DND-41 (cell line): ENCODE measurements at regions not wholly inside any gene's neighbourhood (a gene's known extent, or its start where the extent isn't known, plus 50 kb on each side); places are given as distances from the start of the nearest gene placed in this dataset.

Experiments used
- ATAC-seq: fragments of 200-7000 bp; cut with Tn5 transposase; 3 replicates; pipeline ENCODE4 v1.9.1; 2021; ENCODE audit warnings: low read depth; ENCODE audit not compliant: insufficient read depth
- DNase-seq: peaks from one replicate; pipeline ENCODE4 v3.0.0-alpha.2; 2020
- H2AFZ ChIP-seq: 2 replicates; pipeline ENCODE4 v1.6.0; 2012; ENCODE audit warnings: low read depth, low read length
- H3K27ac ChIP-seq: 2 replicates; pipeline ENCODE4 v1.5.1; 2012; ENCODE audit warnings: low read length, inconsistent platforms
- H3K27me3 ChIP-seq: fragments of 200-600 bp; sonication (generic); 2 replicates; pipeline ENCODE4 v1.6.0; 2012; ENCODE audit warnings: low read length, mild to moderate bottlenecking, inconsistent platforms; ENCODE audit not compliant: insufficient read depth, poor library complexity
- H3K36me3 ChIP-seq: 2 replicates; pipeline ENCODE4 v1.5.1; 2012; ENCODE audit warnings: low read length, inconsistent platforms; ENCODE audit not compliant: insufficient read depth
- H3K4me1 ChIP-seq: 2 replicates; pipeline ENCODE4 v1.5.1; 2012; ENCODE audit warnings: mild to moderate bottlenecking, low read length; ENCODE audit not compliant: insufficient read depth
- H3K4me2 ChIP-seq: 2 replicates; pipeline ENCODE4 v1.6.0; 2012; ENCODE audit warnings: mild to moderate bottlenecking, moderate library complexity, low read length, inconsistent platforms; ENCODE audit not compliant: insufficient read depth
- H3K4me3 ChIP-seq, 2 experiments: fragments of 200-600 bp in 1 of 2; shearing (Covaris generic) in 1 of 2; 2 replicates each; pipeline ENCODE4 v1.5.1; 2012 to 2016; ENCODE audit warnings: inconsistent platforms in 2 of 2, low read length in 2 of 2, mild to moderate bottlenecking in 2 of 2, low read depth in 1 of 2, moderate library complexity in 1 of 2
- H3K79me2 ChIP-seq: 2 replicates; pipeline ENCODE4 v1.6.0; 2012; ENCODE audit warnings: low read length, inconsistent platforms; ENCODE audit not compliant: insufficient read depth
- H3K9ac ChIP-seq: 2 replicates; pipeline ENCODE4 v1.6.0; 2012; ENCODE audit warnings: low read depth, mild to moderate bottlenecking, inconsistent platforms, low read length, moderate library complexity
- H3K9me3 ChIP-seq: 2 replicates; pipeline ENCODE4 v1.5.1; 2012; ENCODE audit warnings: low read length, moderate library complexity, mild to moderate bottlenecking, inconsistent platforms; ENCODE audit not compliant: insufficient read depth, severe bottlenecking
- H4K20me1 ChIP-seq: 2 replicates; pipeline ENCODE4 v1.6.0; 2012; ENCODE audit warnings: low read length; ENCODE audit not compliant: insufficient read depth
- EZH2 ChIP-seq: IDR thresholded peaks from 3 replicates; pipeline ENCODE4 v1.6.1; 2012; ENCODE audit warnings: borderline replicate concordance, low read depth, mild to moderate bottlenecking, moderate library complexity, low read length, inconsistent platforms; ENCODE audit not compliant: severe bottlenecking
- TF ChIP-seq, protein P1 (sequence below): IDR thresholded peaks from 2 replicates; pipeline ENCODE4 v1.5.1; 2012; ENCODE audit warnings: borderline replicate concordance, low read length, moderate library complexity, mild to moderate bottlenecking; ENCODE audit not compliant: poor library complexity, severe bottlenecking; ENCODE audit errors: extremely low read depth

DNA sequence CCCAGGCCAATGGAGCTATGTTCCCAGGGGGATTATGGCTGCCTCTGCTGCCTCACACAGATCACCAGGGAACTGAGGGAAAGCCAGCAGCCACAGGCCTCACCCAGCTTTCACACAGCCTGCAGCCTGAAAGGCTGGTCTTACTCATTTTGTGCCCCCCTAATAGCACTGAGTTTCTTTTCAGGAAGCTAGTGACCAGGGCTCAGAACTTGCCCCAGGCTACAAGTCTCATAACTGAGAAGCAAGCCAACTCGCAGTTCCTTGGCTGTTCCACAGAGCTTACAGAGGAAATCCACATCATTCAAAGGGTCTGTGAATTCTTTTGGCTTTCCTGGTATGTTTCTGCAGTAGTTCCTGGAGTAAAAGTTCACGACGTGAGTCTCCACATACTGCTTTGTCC is 524.8 kb upstream of the GJE1 start:
- Histone ChIP-seq H3K9me3 (no peaks in the 10 kb centered on the region), H3K27me3 (no peaks in the 10 kb centered on the region)
- TF ChIP-seq, protein P1, sequence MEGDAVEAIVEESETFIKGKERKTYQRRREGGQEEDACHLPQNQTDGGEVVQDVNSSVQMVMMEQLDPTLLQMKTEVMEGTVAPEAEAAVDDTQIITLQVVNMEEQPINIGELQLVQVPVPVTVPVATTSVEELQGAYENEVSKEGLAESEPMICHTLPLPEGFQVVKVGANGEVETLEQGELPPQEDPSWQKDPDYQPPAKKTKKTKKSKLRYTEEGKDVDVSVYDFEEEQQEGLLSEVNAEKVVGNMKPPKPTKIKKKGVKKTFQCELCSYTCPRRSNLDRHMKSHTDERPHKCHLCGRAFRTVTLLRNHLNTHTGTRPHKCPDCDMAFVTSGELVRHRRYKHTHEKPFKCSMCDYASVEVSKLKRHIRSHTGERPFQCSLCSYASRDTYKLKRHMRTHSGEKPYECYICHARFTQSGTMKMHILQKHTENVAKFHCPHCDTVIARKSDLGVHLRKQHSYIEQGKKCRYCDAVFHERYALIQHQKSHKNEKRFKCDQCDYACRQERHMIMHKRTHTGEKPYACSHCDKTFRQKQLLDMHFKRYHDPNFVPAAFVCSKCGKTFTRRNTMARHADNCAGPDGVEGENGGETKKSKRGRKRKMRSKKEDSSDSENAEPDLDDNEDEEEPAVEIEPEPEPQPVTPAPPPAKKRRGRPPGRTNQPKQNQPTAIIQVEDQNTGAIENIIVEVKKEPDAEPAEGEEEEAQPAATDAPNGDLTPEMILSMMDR: no peak

DNA sequence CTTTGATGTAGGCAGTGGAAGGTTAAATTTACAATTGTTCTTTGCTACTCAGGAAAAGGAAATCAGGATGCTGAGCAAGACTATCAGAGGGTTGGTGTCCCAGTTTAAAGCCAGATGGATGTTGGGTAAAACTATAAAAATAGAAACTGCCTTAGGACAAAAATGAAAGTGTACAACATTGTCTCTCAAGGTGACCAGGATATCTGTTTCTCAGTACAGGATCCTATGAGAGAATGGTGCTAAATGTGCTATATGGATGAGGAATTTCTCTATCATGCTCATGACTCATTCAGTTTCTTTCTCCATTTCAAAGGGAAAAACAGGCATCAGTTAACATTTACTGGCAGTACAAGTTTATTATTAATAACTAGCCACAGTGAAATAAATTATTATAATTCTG is 534.2 kb upstream of the GJE1 start:
- no peaks in the 10 kb centered on the region for H4K20me1 ChIP-seq
- H3K9me3 ChIP-seq: no peaks in the 10 kb centered on the region
- no peak overlapping the region for H3K27ac ChIP-seq
- TF ChIP-seq, protein P1: no peak
- no peak for TF ChIP-seq EZH2
- no peak overlapping the region for H3K9ac ChIP-seq
- no peak overlapping the region for H3K4me2 ChIP-seq
- H3K36me3 ChIP-seq: no peaks in the 10 kb centered on the region
- no peaks in the 10 kb centered on the region for H3K27me3 ChIP-seq
- H3K4me3 ChIP-seq: no peak overlapping the region
- H2AFZ ChIP-seq: no peak overlapping the region
- DNase-seq (no peak), ATAC-seq (no peak)
- no peaks in the 10 kb centered on the region for H3K4me1 ChIP-seq
- no peaks in the 10 kb centered on the region for H3K79me2 ChIP-seq

More for the DNA sequence above, 524.8 kb upstream of the GJE1 start:
- ATAC-seq (no peak), DNase-seq (no peak)
- no peak overlapping the region for H3K9ac ChIP-seq
- no peaks in the 10 kb centered on the region for H3K79me2 ChIP-seq
- H3K4me3 ChIP-seq: no peak overlapping the region
- H3K4me1 ChIP-seq: no peaks in the 10 kb centered on the region
- H3K36me3 ChIP-seq: no peaks in the 10 kb centered on the region
- no peak overlapping the region for H2AFZ ChIP-seq
- no peak overlapping the region for H3K4me2 ChIP-seq
- no peaks in the 10 kb centered on the region for H4K20me1 ChIP-seq
- H3K27ac ChIP-seq: no peak overlapping the region

DNA sequence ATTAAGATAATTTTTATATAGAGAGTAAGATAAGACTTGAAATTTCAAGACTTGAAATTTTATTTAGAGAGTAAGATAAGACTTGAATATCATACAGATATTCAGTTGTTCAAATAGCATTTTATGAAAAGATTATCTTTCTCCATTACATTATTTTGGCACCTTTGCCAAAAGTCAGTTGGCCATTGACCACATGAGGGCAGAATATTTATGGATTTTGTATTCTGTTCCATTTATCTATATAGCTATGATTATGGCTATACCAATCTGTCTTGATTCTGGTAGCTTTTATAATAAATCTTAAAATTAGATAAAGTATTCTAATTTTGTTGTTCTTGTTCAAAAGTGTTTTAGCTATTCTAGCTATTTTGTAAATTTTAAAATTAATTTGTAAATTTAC is 537.9 kb upstream of the GJE1 start:
- Histone ChIP-seq H3K27ac (no peak overlapping the region), H3K36me3 (no peaks in the 10 kb centered on the region), H3K9ac (no peak overlapping the region), H3K4me1 (no peaks in the 10 kb centered on the region), H3K27me3 (no peaks in the 10 kb centered on the region), H4K20me1 (no peaks in the 10 kb centered on the region), H3K4me3 (no peak overlapping the region), H3K79me2 (no peaks in the 10 kb centered on the region), H3K9me3 (no peaks in the 10 kb centered on the region), H2AFZ (no peak overlapping the region), H3K4me2 (no peak overlapping the region)
- DNase-seq: no peak
- TF ChIP-seq, protein P1: no peak
- TF ChIP-seq EZH2: no peak
- ATAC-seq: no peak

- Histone ChIP-seq H3K27ac (no peak overlapping the region), H3K4me3 (no peak overlapping the region), H3K79me2 (no peaks in the 10 kb centered on the region), H3K36me3 (no peaks in the 10 kb centered on the region), H3K9ac (no peak overlapping the region), H2AFZ (no peak overlapping the region), H3K4me1 (no peaks in the 10 kb centered on the region), H4K20me1 (no peaks in the 10 kb centered on the region), H3K9me3 (no peaks in the 10 kb centered on the region), H3K27me3 (no peaks in the 10 kb centered on the region), H3K4me2 (no peak overlapping the region)
- ATAC-seq (no peak), DNase-seq (no peak)
- TF ChIP-seq, protein P1: no peak
- TF ChIP-seq EZH2: no peak
Measured at GRCh38 chr6:141593311-141593710, 539.4 kb upstream of the GJE1 start.
